Lower lobe of right lung (tissue), 2 donors: ENCODE measurements at regions not wholly inside any gene's neighbourhood (a gene's known extent, or its start where the extent isn't known, plus 50 kb on each side); places are given as distances from the start of the nearest gene placed in this dataset.

ENCODE experiments used
- ATAC-seq, 2 donors: fragments of 200-7000 bp; cut with Tn5 transposase; one replicate each; pipeline ENCODE4 v1.9.1; 2020 to 2022; ENCODE audit warnings: mild to moderate bottlenecking in 2 of 2, moderate library complexity in 2 of 2
- DNase-seq: peaks from one replicate; pipeline ENCODE4 v3.0.0-alpha.2; 2020
- H3K27ac ChIP-seq: fragments of 200-600 bp; one replicate; pipeline ENCODE4 v1.8.0; 2022
- H3K27me3 ChIP-seq: fragments of 200-600 bp; one replicate; pipeline ENCODE4 v1.8.0; 2022; ENCODE audit warnings: low read depth
- H3K36me3 ChIP-seq: fragments of 200-600 bp; one replicate; pipeline ENCODE4 v1.8.0; 2022; ENCODE audit warnings: mild to moderate bottlenecking
- H3K4me1 ChIP-seq: fragments of 200-600 bp; one replicate; pipeline ENCODE4 v1.8.0; 2022
- H3K4me3 ChIP-seq: fragments of 200-600 bp; one replicate; pipeline ENCODE4 v1.8.0; 2022; ENCODE audit warnings: mild to moderate bottlenecking
- H3K9me3 ChIP-seq: fragments of 200-600 bp; one replicate; pipeline ENCODE4 v1.8.0; 2022
- intact Hi-C: fragments of 100-400 bp; cut with DNase I; formaldehyde crosslinking; loops from one replicate; pipeline ENCODE4 v1.11.0; 2022
- TF ChIP-seq, protein P1 (sequence below): fragments of 200-600 bp; IDR thresholded peaks from one replicate; pipeline ENCODE4 v1.8.0; 2022; ENCODE audit warnings: antibody characterized with exemption, mild to moderate bottlenecking
- donor health status: DM: no; HTN: yes; CAD: no; lungs with severe emphysema.

DNA sequence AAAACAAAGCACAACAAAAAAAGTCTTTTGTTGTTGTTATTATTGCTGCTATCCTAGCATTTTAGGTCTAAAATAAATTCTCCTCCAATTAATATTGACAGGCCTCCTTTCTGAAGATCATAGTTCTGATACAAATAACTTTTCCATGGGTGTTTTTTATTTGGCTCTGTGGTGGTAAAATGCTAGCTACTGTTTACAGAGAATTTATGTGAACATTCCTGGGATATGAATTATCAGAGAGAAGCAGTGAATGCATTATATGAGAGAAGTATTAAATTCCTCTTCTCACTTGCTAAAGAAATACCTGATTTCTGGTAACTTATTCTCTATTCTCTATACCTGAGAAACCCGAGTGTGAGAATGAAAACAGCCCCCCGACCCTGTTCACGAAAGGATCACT is 57.5 kb upstream of the TMCO5A start:
- TF ChIP-seq, protein P1, sequence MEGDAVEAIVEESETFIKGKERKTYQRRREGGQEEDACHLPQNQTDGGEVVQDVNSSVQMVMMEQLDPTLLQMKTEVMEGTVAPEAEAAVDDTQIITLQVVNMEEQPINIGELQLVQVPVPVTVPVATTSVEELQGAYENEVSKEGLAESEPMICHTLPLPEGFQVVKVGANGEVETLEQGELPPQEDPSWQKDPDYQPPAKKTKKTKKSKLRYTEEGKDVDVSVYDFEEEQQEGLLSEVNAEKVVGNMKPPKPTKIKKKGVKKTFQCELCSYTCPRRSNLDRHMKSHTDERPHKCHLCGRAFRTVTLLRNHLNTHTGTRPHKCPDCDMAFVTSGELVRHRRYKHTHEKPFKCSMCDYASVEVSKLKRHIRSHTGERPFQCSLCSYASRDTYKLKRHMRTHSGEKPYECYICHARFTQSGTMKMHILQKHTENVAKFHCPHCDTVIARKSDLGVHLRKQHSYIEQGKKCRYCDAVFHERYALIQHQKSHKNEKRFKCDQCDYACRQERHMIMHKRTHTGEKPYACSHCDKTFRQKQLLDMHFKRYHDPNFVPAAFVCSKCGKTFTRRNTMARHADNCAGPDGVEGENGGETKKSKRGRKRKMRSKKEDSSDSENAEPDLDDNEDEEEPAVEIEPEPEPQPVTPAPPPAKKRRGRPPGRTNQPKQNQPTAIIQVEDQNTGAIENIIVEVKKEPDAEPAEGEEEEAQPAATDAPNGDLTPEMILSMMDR = no peak
- intact Hi-C loops = no loop called here
- Histone ChIP-seq H3K4me3 (no peak overlapping the region), H3K36me3 (no peaks in the 10 kb centered on the region), H3K27me3 (no peaks in the 10 kb centered on the region), H3K27ac (no peak overlapping the region), H3K9me3 (no peaks in the 10 kb centered on the region), H3K4me1 (no peaks in the 10 kb centered on the region)
- DNase-seq = no peak
- no peak for ATAC-seq

DNA sequence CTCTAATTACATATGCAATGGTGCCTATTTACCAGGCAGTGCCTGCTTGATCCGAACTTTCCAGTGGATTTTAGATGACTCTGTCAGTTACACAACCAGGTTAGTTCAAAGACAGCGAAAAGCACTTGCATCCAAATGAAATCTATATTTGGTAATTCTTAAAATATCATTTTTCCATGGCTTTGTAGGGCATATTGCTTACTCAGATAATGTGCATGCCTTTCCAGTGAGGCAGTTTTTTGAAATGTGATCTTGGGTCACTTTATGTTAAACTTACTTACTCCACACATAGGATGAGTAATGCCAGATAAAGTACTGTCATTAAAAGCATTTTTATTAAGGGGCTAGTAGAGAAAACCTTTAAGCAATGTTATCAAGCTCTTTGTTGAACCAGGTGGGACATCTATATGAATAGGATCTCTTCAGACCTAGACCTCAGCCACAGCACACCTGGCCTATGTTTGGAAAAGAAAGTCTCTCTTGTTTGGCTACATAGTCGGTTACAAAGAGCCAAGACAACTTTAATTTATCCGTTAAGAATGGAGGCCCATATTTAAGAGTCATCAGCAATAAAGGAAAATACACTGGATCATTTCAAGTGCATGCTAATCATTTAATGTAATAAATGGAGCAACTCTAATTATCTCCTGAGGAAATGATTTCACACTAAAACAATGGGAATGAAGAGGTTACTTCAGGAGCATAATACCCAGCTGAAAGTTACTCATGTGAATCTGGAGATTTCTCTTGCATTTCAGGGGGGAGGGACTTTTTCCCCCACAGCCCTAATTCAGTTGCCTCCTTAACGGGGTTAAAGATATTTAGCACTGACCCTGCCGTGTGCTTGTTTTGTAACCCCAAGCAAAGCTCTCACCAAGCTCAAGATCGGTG is 56.3 kb upstream of the TMCO5A start:
- Histone ChIP-seq H3K27me3 (no peaks in the 10 kb centered on the region), H3K4me1 (no peaks in the 10 kb centered on the region), H3K27ac (no peak overlapping the region), H3K4me3 (no peak overlapping the region), H3K36me3 (no peaks in the 10 kb centered on the region), H3K9me3 (no peaks in the 10 kb centered on the region)
- DNase-seq (no peak), ATAC-seq (no peak)
- intact Hi-C loops = no loop called here
- TF ChIP-seq, protein P1 = no peak

DNA sequence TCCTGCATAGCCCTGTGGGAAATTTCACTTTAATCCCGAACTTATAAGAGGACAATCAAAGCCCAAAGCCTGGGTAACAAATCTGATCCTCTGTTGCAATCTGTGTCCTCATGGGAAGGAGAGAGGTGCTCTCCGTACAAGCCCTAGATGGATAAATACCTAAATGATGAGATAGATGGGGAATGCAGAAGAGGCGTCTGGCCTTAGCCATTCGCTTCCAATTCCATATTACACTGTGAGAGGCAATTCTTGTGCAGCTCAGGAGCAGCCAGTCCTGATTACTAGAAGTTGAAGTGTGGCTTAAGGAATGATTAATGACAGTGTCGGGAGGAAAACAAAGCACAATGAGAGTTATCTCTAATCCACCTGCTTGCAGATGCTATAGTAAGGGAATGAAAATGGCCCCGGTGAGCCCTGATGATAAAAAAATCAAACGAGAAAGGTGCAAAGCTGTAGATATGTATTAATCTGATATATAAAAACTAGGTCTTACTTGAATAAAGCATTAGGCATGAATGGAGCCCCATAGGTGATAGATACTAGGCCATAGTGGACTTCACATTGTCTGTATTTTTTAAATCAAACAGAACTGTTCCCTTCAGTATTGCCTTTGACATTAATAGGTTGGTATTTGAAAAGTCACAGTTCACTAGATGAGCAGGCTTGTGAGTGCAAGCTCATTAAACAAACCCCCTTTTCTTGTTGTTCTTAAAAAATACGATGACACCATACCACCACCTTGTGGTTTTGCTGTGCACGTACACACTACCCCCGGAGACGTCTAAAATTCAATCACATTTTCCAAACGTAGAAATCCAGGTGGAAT is 54.2 kb upstream of the TMCO5A start:
- Histone ChIP-seq H3K36me3 (no peaks in the 10 kb centered on the region), H3K27ac (no peak overlapping the region), H3K4me3 (no peak overlapping the region), H3K9me3 (no peaks in the 10 kb centered on the region), H3K4me1 (no peaks in the 10 kb centered on the region), H3K27me3 (no peaks in the 10 kb centered on the region)
- ATAC-seq (peak in 1 of 2 donors; percentile 39), DNase-seq (no peak)
- intact Hi-C loops = no loop called here
- TF ChIP-seq, protein P1 = peak; percentile 61

DNA sequence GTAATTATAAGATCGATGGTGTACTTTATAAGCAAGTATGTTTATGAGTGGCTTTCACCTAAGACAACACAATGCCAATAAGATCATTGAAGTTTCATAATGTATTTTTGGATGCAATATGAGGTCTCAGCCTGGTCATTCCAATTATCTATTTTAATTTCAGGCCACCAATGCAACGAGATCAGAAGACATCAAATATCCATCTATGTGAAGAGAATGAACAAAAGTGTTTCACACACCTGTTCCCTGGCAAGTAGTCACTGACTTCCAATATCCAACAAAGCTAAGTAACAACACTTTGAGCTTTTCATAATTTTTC is 53.6 kb upstream of the TMCO5A start:
- Histone ChIP-seq H3K36me3 (no peaks in the 10 kb centered on the region), H3K4me1 (no peaks in the 10 kb centered on the region), H3K27me3 (no peaks in the 10 kb centered on the region), H3K9me3 (no peaks in the 10 kb centered on the region), H3K27ac (no peak overlapping the region), H3K4me3 (no peak overlapping the region)
- intact Hi-C loops = no loop called here
- TF ChIP-seq, protein P1 = no peak
- ATAC-seq (no peak), DNase-seq (no peak)

DNA sequence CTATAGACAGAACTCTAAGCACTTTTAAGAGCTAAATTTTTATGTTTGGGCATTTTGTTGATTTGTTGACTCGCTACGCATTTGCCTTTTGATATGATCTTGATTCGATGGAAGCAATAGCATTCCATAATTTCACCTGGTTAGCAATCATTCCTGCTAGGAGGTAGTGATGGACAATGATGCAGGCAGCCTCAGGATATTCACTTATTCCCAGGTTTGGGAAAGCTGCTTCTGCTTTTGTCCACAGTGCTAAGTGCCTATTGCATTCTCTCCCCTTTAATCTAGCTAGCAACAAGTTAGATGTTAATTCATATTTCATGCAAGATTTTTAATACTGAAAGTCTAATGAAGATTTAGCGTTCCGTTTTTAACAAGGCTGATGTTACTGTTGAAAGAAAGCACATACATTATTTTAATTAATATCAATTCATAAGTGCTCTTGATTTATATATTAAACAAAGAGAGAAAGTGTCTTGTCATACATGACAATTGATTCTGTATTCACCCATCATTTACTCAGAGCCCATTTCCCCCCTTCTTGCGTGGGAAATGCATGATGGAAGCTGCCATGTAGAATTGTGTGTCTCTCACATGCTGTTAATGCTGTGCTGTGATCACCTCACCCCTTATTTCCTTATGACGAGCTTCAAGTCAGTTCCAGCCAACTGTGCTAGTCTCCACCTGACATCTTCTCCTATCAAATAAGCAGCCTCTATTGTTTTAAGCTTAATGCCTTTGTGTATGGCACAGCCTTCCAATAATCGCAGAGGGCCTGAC is 53.0 kb upstream of the TMCO5A start:
- H3K27me3 ChIP-seq = no peaks in the 10 kb centered on the region
- intact Hi-C loops = no loop called here
- TF ChIP-seq, protein P1 = no peak
- H3K27ac ChIP-seq = no peak overlapping the region
- no peaks in the 10 kb centered on the region for H3K36me3 ChIP-seq
- no peaks in the 10 kb centered on the region for H3K4me1 ChIP-seq
- no peaks in the 10 kb centered on the region for H3K9me3 ChIP-seq
- no peak overlapping the region for H3K4me3 ChIP-seq
- no peak for DNase-seq
- ATAC-seq = no peak
